ENCODE measurements at regions not wholly inside any gene's neighbourhood (a gene's known extent, or its start where the extent isn't known, plus 50 kb on each side); places are given as distances from the start of the nearest gene placed in this dataset.

- DNase-seq = no peak
Observed at GRCh38 chr4:17164666-17165065, 266.2 kb upstream of the LDB2 start.

GRCh38 chr4:17163156-17163771 is 264.8 kb upstream of the LDB2 start:
- DNase-seq = no peak

GRCh38 chr4:17157304-17157703 is 258.9 kb upstream of the LDB2 start:
- no peak for DNase-seq

GRCh38 chr4:17155486-17155885 is 257.0 kb upstream of the LDB2 start:
- no peak for DNase-seq

GRCh38 chr4:17153572-17153971 is 255.1 kb upstream of the LDB2 start:
- no peak for DNase-seq

- DNase-seq = no peak
Observed at GRCh38 chr4:17152941-17153540, 254.6 kb upstream of the LDB2 start.

- no peak for DNase-seq
Observed at GRCh38 chr4:17142232-17142711, 243.8 kb upstream of the LDB2 start.

GRCh38 chr4:17138847-17139246 is 240.4 kb upstream of the LDB2 start:
- DNase-seq = no peak

GRCh38 chr4:17134565-17134964 is 236.1 kb upstream of the LDB2 start:
- no peak for DNase-seq

- no peak for DNase-seq
Observed at GRCh38 chr4:17134100-17134499, 235.7 kb upstream of the LDB2 start.

GRCh38 chr4:17132226-17132625 is 233.8 kb upstream of the LDB2 start:
- DNase-seq = no peak

GRCh38 chr4:17128268-17128667 is 229.8 kb upstream of the LDB2 start:
- no peak for DNase-seq

- no peak for DNase-seq
Observed at GRCh38 chr4:17126321-17126966, 228.0 kb upstream of the LDB2 start.

GRCh38 chr4:17124767-17125166 is 226.3 kb upstream of the LDB2 start:
- no peak for DNase-seq

GRCh38 chr4:17120761-17121160 is 222.3 kb upstream of the LDB2 start:
- DNase-seq = no peak

- no peak for DNase-seq
Observed at GRCh38 chr4:17117746-17118145, 219.3 kb upstream of the LDB2 start.

- DNase-seq = no peak
Observed at GRCh38 chr4:17115583-17115982, 217.1 kb upstream of the LDB2 start.

- no peak for DNase-seq
Observed at GRCh38 chr4:17112292-17112659, 213.8 kb upstream of the LDB2 start.

- DNase-seq = no peak
Observed at GRCh38 chr4:17109126-17109525, 210.7 kb upstream of the LDB2 start.

- no peak for DNase-seq
Observed at GRCh38 chr4:17103231-17103630, 204.8 kb upstream of the LDB2 start.

GRCh38 chr4:17098996-17099395 is 200.6 kb upstream of the LDB2 start:
- no peak for DNase-seq

- DNase-seq = no peak
Observed at GRCh38 chr4:17098401-17098800, 200.0 kb upstream of the LDB2 start.

- no peak for DNase-seq
Observed at GRCh38 chr4:17097362-17097761, 198.9 kb upstream of the LDB2 start.

GRCh38 chr4:17096692-17097091 is 198.2 kb upstream of the LDB2 start:
- no peak for DNase-seq

GRCh38 chr4:17095771-17096170 is 197.3 kb upstream of the LDB2 start:
- no peak for DNase-seq

Measured in CD4-positive, alpha-beta T cell treated with Interleukin-4 for 1 hour (primary cell).